ENCODE measurements at regions not wholly inside any gene's neighbourhood (a gene's known extent, or its start where the extent isn't known, plus 50 kb on each side); places are given as distances from the start of the nearest gene placed in this dataset.

DNA sequence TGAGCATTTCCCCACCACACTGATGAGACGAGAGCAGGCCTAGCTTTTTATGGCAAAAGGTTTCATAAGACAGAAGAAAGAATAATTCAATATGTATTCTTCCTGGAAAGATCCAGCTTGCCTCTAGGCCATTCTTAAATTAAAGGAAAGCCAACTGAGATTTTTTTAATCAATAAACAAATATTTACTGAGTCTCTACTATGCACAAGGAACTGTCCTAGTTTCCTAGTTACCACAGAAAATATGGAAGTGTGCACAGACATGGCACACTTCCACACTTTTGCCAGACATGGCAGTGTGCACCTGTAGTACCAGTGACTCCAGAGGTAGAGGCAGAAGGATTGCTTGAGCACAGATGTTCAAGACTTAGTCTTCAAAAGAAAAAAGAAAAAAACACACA lies 281.0 kb downstream of the CETN3 start:
- Histone ChIP-seq H3K4me2 (ENCODE audit: insufficient read depth, low read length) (no peak overlapping the region), H3K9ac (replicated peaks; ENCODE audit: extremely low read depth, insufficient read depth, low read length) (no peak overlapping the region), H3K9me1 (replicated peaks; ENCODE audit: control insufficient read depth, extremely low read depth, insufficient read depth, low read length) (no peaks in the 10 kb centered on the region), H3K79me2 (ENCODE audit: control insufficient read depth, insufficient read depth, low read length) (no peaks in the 10 kb centered on the region), H3K9me3 (replicated peaks; ENCODE audit: control insufficient read depth, insufficient read depth, low read length) (no peaks in the 10 kb centered on the region), H3K27ac (ENCODE audit: insufficient read depth, low read depth, low read length) (no peak overlapping the region), H3K4me3 (replicated peaks in 1 of 3; ENCODE audit: insufficient read depth in 1 of 3, low read depth in 1 of 3, low read length in 3 of 3) (no peak overlapping the region), H2AFZ (ENCODE audit: low read depth, low read length) (no peak overlapping the region), H3K36me3 (ENCODE audit: control insufficient read depth in 2 of 2, extremely low read depth in 1 of 2, insufficient read depth in 2 of 2, low read length in 2 of 2) (no peaks in the 10 kb centered on the region), H4K20me1 (replicated peaks; ENCODE audit: control insufficient read depth, extremely low read depth, insufficient read depth, low read length) (no peaks in the 10 kb centered on the region), H3K27me3 (ENCODE audit: control insufficient read depth in 2 of 2, insufficient read depth in 2 of 2, low read length in 2 of 2) (no peaks in the 10 kb centered on the region), H3K4me1 (ENCODE audit: control insufficient read depth, extremely low read depth, insufficient read depth, low read length) (no peaks in the 10 kb centered on the region)
- BruUV-seq (replicated peaks) = no TSS peak
- intact Hi-C loops (cut with micrococcal nuclease) (no loop called here), dilution Hi-C loops (cut with MboI; ENCODE audit: extremely low pct_ligation_motif_present, low sequenced_read_pairs) (no loop called here)
- no peak for FAIRE-seq
- ChIA-PET POLR2A (no interaction called here), CTCF (no interaction called here)
- DNase-seq (ENCODE audit: low read depth, low spot score) = no peak
- TF ChIP-seq, protein P1, sequence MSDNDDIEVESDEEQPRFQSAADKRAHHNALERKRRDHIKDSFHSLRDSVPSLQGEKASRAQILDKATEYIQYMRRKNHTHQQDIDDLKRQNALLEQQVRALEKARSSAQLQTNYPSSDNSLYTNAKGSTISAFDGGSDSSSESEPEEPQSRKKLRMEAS (IDR thresholded peaks at IDR 0.05; ENCODE audit: insufficient read depth, insufficient read length) = no peak
- TF ChIP-seq POLR2A (IDR thresholded peaks at IDR 0.05; ENCODE audit: low read depth, low read length) = no peak
- no peak for TF ChIP-seq EZH2 (IDR thresholded peaks at IDR 0.05; ENCODE audit: borderline replicate concordance, low read depth, low read length, severe bottlenecking)
- TF ChIP-seq, protein P2, sequence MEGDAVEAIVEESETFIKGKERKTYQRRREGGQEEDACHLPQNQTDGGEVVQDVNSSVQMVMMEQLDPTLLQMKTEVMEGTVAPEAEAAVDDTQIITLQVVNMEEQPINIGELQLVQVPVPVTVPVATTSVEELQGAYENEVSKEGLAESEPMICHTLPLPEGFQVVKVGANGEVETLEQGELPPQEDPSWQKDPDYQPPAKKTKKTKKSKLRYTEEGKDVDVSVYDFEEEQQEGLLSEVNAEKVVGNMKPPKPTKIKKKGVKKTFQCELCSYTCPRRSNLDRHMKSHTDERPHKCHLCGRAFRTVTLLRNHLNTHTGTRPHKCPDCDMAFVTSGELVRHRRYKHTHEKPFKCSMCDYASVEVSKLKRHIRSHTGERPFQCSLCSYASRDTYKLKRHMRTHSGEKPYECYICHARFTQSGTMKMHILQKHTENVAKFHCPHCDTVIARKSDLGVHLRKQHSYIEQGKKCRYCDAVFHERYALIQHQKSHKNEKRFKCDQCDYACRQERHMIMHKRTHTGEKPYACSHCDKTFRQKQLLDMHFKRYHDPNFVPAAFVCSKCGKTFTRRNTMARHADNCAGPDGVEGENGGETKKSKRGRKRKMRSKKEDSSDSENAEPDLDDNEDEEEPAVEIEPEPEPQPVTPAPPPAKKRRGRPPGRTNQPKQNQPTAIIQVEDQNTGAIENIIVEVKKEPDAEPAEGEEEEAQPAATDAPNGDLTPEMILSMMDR (IDR thresholded peaks at IDR 0.05; ENCODE audit: extremely low read depth in 1 of 2, insufficient read depth in 1 of 2, low read depth in 1 of 2, low read length in 2 of 2) = no peak
- TF ChIP-seq POLR2AphosphoS5 (IDR thresholded peaks at IDR 0.05; ENCODE audit: insufficient read depth, low read depth, low read length) = no peak
- no peak for TF ChIP-seq MYC (IDR thresholded peaks at IDR 0.05; ENCODE audit: low read depth, low read length)
- TF ChIP-seq FOS (IDR thresholded peaks at IDR 0.05; ENCODE audit: borderline replicate concordance, insufficient read depth, low read length) = no peak
- no peak for TF ChIP-seq JUN (IDR thresholded peaks at IDR 0.05; ENCODE audit: borderline replicate concordance, insufficient read depth, insufficient read length, low read depth)
- no peak for TF ChIP-seq GATA2 (IDR thresholded peaks at IDR 0.05; ENCODE audit: insufficient read depth, insufficient read length, low read depth, low read length)

Data from endothelial cell of umbilical vein (primary cell).